Endothelial cell of umbilical vein (primary cell): ENCODE measurements at regions not wholly inside any gene's neighbourhood (a gene's known extent, or its start where the extent isn't known, plus 50 kb on each side); places are given as distances from the start of the nearest gene placed in this dataset.

Experiments used
- CTCF ChIP-seq, 2 donors: IDR thresholded peaks; 1 replicate in 1 of 2; 2 replicates in 1 of 2; pipeline ENCODE4 v1.5.1; 2011; ENCODE audit warnings: low read length in 2 of 2, mild to moderate bottlenecking in 2 of 2, moderate library complexity in 2 of 2, control low read depth in 1 of 2, inconsistent platforms in 1 of 2, low read depth in 1 of 2; ENCODE audit not compliant: insufficient read depth in 1 of 2; ENCODE audit errors: extremely low read depth in 1 of 2
- EZH2 ChIP-seq: IDR thresholded peaks from 2 replicates; pipeline ENCODE4 v1.6.1; 2012; ENCODE audit warnings: borderline replicate concordance, low read depth, mild to moderate bottlenecking, moderate library complexity, low read length, inconsistent platforms; ENCODE audit not compliant: severe bottlenecking
- JUN ChIP-seq: IDR thresholded peaks from 2 replicates; pipeline ENCODE4 v1.6.1; 2011; ENCODE audit warnings: borderline replicate concordance, low read depth; ENCODE audit not compliant: insufficient read length, insufficient read depth
- POLR2A ChIP-seq: IDR thresholded peaks from 2 replicates; pipeline ENCODE4 v1.6.1; 2012; ENCODE audit warnings: low read depth, mild to moderate bottlenecking, control low read depth, low read length
- TF ChIP-seq, protein P1 (sequence below): IDR thresholded peaks from 2 replicates; pipeline ENCODE4 v1.6.1; 2011; ENCODE audit not compliant: insufficient read depth, insufficient read length

DNA sequence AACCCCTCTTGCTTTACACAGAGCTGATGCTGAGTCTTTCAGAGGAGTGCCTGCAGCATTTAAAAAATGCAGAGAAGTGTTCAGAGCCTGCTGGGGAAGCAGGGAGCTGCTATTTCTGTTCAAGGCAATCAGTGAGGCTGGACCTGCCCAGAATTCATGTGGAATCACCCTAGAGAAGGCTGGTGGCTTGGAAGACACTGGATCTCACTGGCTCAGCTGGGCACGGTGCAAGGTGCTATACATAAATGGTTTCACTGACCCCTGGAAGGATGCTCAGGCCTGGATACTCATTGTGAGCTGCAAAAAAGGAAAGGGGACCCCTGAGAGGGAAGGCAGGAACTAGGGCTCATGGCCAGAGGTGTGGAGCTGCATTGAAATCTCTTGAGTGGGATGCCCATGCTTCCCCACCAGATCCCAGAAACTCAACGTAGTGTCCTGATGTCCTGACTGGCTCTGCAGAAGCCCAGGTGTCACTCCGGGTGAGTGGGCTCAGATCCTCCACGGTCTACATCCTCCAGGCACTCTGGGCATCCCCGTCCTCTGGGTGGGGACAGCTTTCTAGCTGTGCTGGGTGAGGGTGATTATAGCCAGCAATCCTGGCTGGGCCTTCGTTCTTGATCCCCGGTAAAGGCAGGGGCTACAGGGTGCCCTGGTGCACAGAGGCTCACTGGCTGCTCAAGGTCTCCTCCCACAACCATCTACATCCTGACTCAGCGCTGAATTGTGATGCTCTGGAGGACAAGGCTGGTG, 77.2 kb upstream of the TNS3 start:
- TF ChIP-seq CTCF (IDR thresholded peaks at IDR 0.05; ENCODE audit: extremely low read depth in 1 of 2, insufficient read depth in 1 of 2, low read depth in 1 of 2, low read length in 2 of 2) (no peak), POLR2A (no peak), EZH2 (no peak), JUN (no peak)
- TF ChIP-seq, protein P1, sequence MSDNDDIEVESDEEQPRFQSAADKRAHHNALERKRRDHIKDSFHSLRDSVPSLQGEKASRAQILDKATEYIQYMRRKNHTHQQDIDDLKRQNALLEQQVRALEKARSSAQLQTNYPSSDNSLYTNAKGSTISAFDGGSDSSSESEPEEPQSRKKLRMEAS: no peak
